ENCODE measurements at regions not wholly inside any gene's neighbourhood (a gene's known extent, or its start where the extent isn't known, plus 50 kb on each side); places are given as distances from the start of the nearest gene placed in this dataset.

GRCh38 chr20:61002090-61002489, 250.0 kb upstream of the CDH4 start:
- Histone ChIP-seq H3K4me3 (ENCODE audit: low read depth in 1 of 2, low read length in 1 of 2) (no peak overlapping the region), H3K36me3 (no peaks in the 10 kb centered on the region), H3K4me1 (ENCODE audit: control insufficient read depth in 1 of 2, insufficient read depth in 1 of 2, low read depth in 1 of 2, low read length in 1 of 2) (no peaks in the 10 kb centered on the region), H3K27me3 (no peaks in the 10 kb centered on the region), H3K27ac (no peak overlapping the region), H3K9me3 (no peaks in the 10 kb centered on the region)
- no peak for TF ChIP-seq CTCF (IDR thresholded peaks at IDR 0.05)

- no peak for TF ChIP-seq CTCF (IDR thresholded peaks at IDR 0.05)
- Histone ChIP-seq H3K4me1 (ENCODE audit: control insufficient read depth in 1 of 2, insufficient read depth in 1 of 2, low read depth in 1 of 2, low read length in 1 of 2) (no peaks in the 10 kb centered on the region), H3K27ac (no peak overlapping the region), H3K36me3 (no peaks in the 10 kb centered on the region), H3K4me3 (ENCODE audit: low read depth in 1 of 2, low read length in 1 of 2) (no peak overlapping the region), H3K27me3 (no peaks in the 10 kb centered on the region), H3K9me3 (no peaks in the 10 kb centered on the region)
Observed at GRCh38 chr20:61014491-61014890, 237.6 kb upstream of the CDH4 start.

GRCh38 chr20:61015602-61016001, 236.5 kb upstream of the CDH4 start:
- H3K4me1 ChIP-seq (ENCODE audit: control insufficient read depth in 1 of 2, insufficient read depth in 1 of 2, low read depth in 1 of 2, low read length in 1 of 2) = no peaks in the 10 kb centered on the region
- no peak for TF ChIP-seq CTCF (IDR thresholded peaks at IDR 0.05)
- H3K27ac ChIP-seq = no peak overlapping the region
- H3K36me3 ChIP-seq = no peaks in the 10 kb centered on the region
- H3K27me3 ChIP-seq = no peaks in the 10 kb centered on the region
- no peaks in the 10 kb centered on the region for H3K9me3 ChIP-seq
- no peak overlapping the region for H3K4me3 ChIP-seq (ENCODE audit: low read depth in 1 of 2, low read length in 1 of 2)

GRCh38 chr20:61019322-61019721, 232.7 kb upstream of the CDH4 start:
- H3K4me3 ChIP-seq (ENCODE audit: low read depth in 1 of 2, low read length in 1 of 2) = no peak overlapping the region
- H3K9me3 ChIP-seq = no peaks in the 10 kb centered on the region
- no peaks in the 10 kb centered on the region for H3K4me1 ChIP-seq (ENCODE audit: control insufficient read depth in 1 of 2, insufficient read depth in 1 of 2, low read depth in 1 of 2, low read length in 1 of 2)
- H3K36me3 ChIP-seq = no peaks in the 10 kb centered on the region
- H3K27me3 ChIP-seq = no peaks in the 10 kb centered on the region
- H3K27ac ChIP-seq = no peak overlapping the region
- no peak for TF ChIP-seq CTCF (IDR thresholded peaks at IDR 0.05)

- TF ChIP-seq CTCF (IDR thresholded peaks at IDR 0.05) = no peak
- no peaks in the 10 kb centered on the region for H3K27me3 ChIP-seq
Observed at GRCh38 chr20:61023612-61024011, 228.4 kb upstream of the CDH4 start.

GRCh38 chr20:61024390-61024789, 227.7 kb upstream of the CDH4 start:
- no peaks in the 10 kb centered on the region for H3K36me3 ChIP-seq
- H3K27ac ChIP-seq = no peak overlapping the region
- no peak for TF ChIP-seq CTCF (IDR thresholded peaks at IDR 0.05)
- H3K4me3 ChIP-seq (ENCODE audit: low read depth in 1 of 2, low read length in 1 of 2) = no peak overlapping the region
- no peaks in the 10 kb centered on the region for H3K27me3 ChIP-seq
- no peaks in the 10 kb centered on the region for H3K9me3 ChIP-seq
- no peaks in the 10 kb centered on the region for H3K4me1 ChIP-seq (ENCODE audit: control insufficient read depth in 1 of 2, insufficient read depth in 1 of 2, low read depth in 1 of 2, low read length in 1 of 2)

More at GRCh38 chr20:61023612-61024011, 228.4 kb upstream of the CDH4 start:
- Histone ChIP-seq H3K4me1 (ENCODE audit: control insufficient read depth in 1 of 2, insufficient read depth in 1 of 2, low read depth in 1 of 2, low read length in 1 of 2) (no peaks in the 10 kb centered on the region), H3K27ac (no peak overlapping the region), H3K9me3 (no peaks in the 10 kb centered on the region), H3K36me3 (no peaks in the 10 kb centered on the region), H3K4me3 (ENCODE audit: low read depth in 1 of 2, low read length in 1 of 2) (no peak overlapping the region)
